Thymus (tissue), 11 donors: ENCODE measurements at regions not wholly inside any gene's neighbourhood (a gene's known extent, or its start where the extent isn't known, plus 50 kb on each side); places are given as distances from the start of the nearest gene placed in this dataset.

ENCODE experiments used
- DNase-seq, 9 donors: peaks; one replicate each; pipeline ENCODE4 v3.0.0-alpha.2; 2013; ENCODE audit warnings: low spot score in 9 of 9, low read depth in 6 of 9, missing footprints in 1 of 9
- H3K27ac ChIP-seq, 2 donors: one replicate each; pipeline ENCODE4 v1.5.1; 2013; ENCODE audit warnings: control low read depth in 1 of 2, low read depth in 1 of 2, low read length in 1 of 2, mild to moderate bottlenecking in 1 of 2, moderate library complexity in 1 of 2
- H3K27me3 ChIP-seq, 2 donors: one replicate each; pipeline ENCODE4 v1.5.1; 2013; ENCODE audit warnings: low read length in 1 of 2; ENCODE audit not compliant: control insufficient read depth in 2 of 2, insufficient read depth in 1 of 2
- H3K36me3 ChIP-seq, 2 donors: one replicate each; pipeline ENCODE4 v1.5.1; 2013; ENCODE audit warnings: low read length in 1 of 2, mild to moderate bottlenecking in 1 of 2, moderate library complexity in 1 of 2; ENCODE audit not compliant: control insufficient read depth in 2 of 2, insufficient read depth in 2 of 2
- H3K4me1 ChIP-seq, 2 donors: one replicate each; pipeline ENCODE4 v1.5.1; 2013; ENCODE audit warnings: low read length in 2 of 2; ENCODE audit not compliant: control insufficient read depth in 2 of 2, insufficient read depth in 2 of 2
- H3K4me3 ChIP-seq, 2 donors: one replicate each; pipeline ENCODE4 v1.5.1; 2013; ENCODE audit warnings: low read length in 2 of 2, control low read depth in 1 of 2, mild to moderate bottlenecking in 1 of 2
- H3K9me3 ChIP-seq, 2 donors: one replicate each; pipeline ENCODE4 v1.5.1; 2013; ENCODE audit warnings: low read length in 1 of 2, mild to moderate bottlenecking in 1 of 2; ENCODE audit not compliant: control insufficient read depth in 2 of 2, insufficient read depth in 1 of 2
- WGBS: extraction: QIAGEN DNeasy Blood & Tissue Kit; methylation state at CpG from one replicate; pipeline ENCODE4 v1.1.7; 2013; 5-methylcytosine and 5-hydroxymethylcytosine counted together
- donor health status: healthy.

- WGBS, result 95% methylated on average over 8 of the region's 8 CpGs
- no peaks in the 10 kb centered on the region for H3K36me3 ChIP-seq
These were observed 1496.4 kb downstream of the TBC1D22A start for GRCh38 chr22:48258811-48259210.

GRCh38 chr22:48258064-48258701 is 1495.7 kb downstream of the TBC1D22A start:
- DNase-seq, result peak in 1 of 9 donors; percentile 34
- Histone ChIP-seq H3K4me1 (peaks cover 8 to 25% of the 10 kb centered on the region in 2 donors), H3K4me3 (no peak overlapping the region), H3K27me3 (peaks cover 5 to 24% of the 10 kb centered on the region in 2 donors), H3K9me3 (no peaks in the 10 kb centered on the region), H3K27ac (no peak overlapping the region), H3K36me3 (no peaks in the 10 kb centered on the region)
- WGBS, result 72% methylated on average over 12 of the region's 12 CpGs

More at GRCh38 chr22:48258811-48259210, 1496.4 kb downstream of the TBC1D22A start:
- Histone ChIP-seq H3K27ac (no peak overlapping the region), H3K27me3 (peaks cover 5 to 20% of the 10 kb centered on the region in 2 donors), H3K4me1 (peaks cover 4 to 20% of the 10 kb centered on the region in 2 donors), H3K4me3 (no peak overlapping the region), H3K9me3 (no peaks in the 10 kb centered on the region)
- no peak for DNase-seq

- H3K27me3 ChIP-seq, result peaks cover 5 to 24% of the 10 kb centered on the region in 2 donors
- no peak overlapping the region for H3K27ac ChIP-seq
- no peaks in the 10 kb centered on the region for H3K36me3 ChIP-seq
- peaks cover 8 to 25% of the 10 kb centered on the region in 2 donors for H3K4me1 ChIP-seq
- 81% methylated on average over 7 of the region's 7 CpGs for WGBS
- no peaks in the 10 kb centered on the region for H3K9me3 ChIP-seq
- H3K4me3 ChIP-seq, result no peak overlapping the region
- DNase-seq, result no peak
These were observed 1495.2 kb downstream of the TBC1D22A start for GRCh38 chr22:48257685-48258055.

- no peak overlapping the region for H3K27ac ChIP-seq
These were observed 1494.6 kb downstream of the TBC1D22A start for GRCh38 chr22:48256776-48257684.

GRCh38 chr22:48256041-48256739 is 1493.7 kb downstream of the TBC1D22A start:
- WGBS, result 72% methylated on average over 17 of the region's 17 CpGs
- H3K27me3 ChIP-seq, result peaks cover 9 to 28% of the 10 kb centered on the region in 2 donors
- no peak overlapping the region for H3K4me3 ChIP-seq
- H3K9me3 ChIP-seq, result no peaks in the 10 kb centered on the region
- no peak overlapping the region for H3K27ac ChIP-seq
- no peaks in the 10 kb centered on the region for H3K36me3 ChIP-seq
- no peak for DNase-seq
- H3K4me1 ChIP-seq, result peaks cover 8 to 25% of the 10 kb centered on the region in 2 donors

More at GRCh38 chr22:48256776-48257684, 1494.6 kb downstream of the TBC1D22A start:
- no peaks in the 10 kb centered on the region for H3K36me3 ChIP-seq
- H3K27me3 ChIP-seq, result peaks cover 5 to 24% of the 10 kb centered on the region in 2 donors
- DNase-seq, result no peak
- no peak overlapping the region for H3K4me3 ChIP-seq
- no peaks in the 10 kb centered on the region for H3K9me3 ChIP-seq
- 91% methylated on average over 21 of the region's 21 CpGs for WGBS
- peaks cover 8 to 25% of the 10 kb centered on the region in 2 donors for H3K4me1 ChIP-seq

- no peaks in the 10 kb centered on the region for H3K36me3 ChIP-seq
- no peak for DNase-seq
- no peak overlapping the region for H3K27ac ChIP-seq
- 35% methylated on average over 13 of the region's 13 CpGs for WGBS
- H3K4me1 ChIP-seq, result peaks cover 8 to 25% of the 10 kb centered on the region in 2 donors
- no peak overlapping the region for H3K4me3 ChIP-seq
- H3K9me3 ChIP-seq, result no peaks in the 10 kb centered on the region
- peaks cover 11 to 40% of the 10 kb centered on the region in 2 donors for H3K27me3 ChIP-seq
These were observed 1491.9 kb downstream of the TBC1D22A start for GRCh38 chr22:48254311-48254873.

- no peaks in the 10 kb centered on the region for H3K36me3 ChIP-seq
- no peak overlapping the region for H3K27ac ChIP-seq
- 67% methylated on average over 6 of the region's 6 CpGs for WGBS
- H3K27me3 ChIP-seq, result peaks cover 11 to 43% of the 10 kb centered on the region in 2 donors
- no peak overlapping the region for H3K4me3 ChIP-seq
- peaks cover 8 to 25% of the 10 kb centered on the region in 2 donors for H3K4me1 ChIP-seq
- no peaks in the 10 kb centered on the region for H3K9me3 ChIP-seq
- DNase-seq, result no peak
These were observed 1491.1 kb downstream of the TBC1D22A start for GRCh38 chr22:48253573-48253972.

- 96% methylated on average over 13 of the region's 13 CpGs for WGBS
- no peak overlapping the region for H3K4me3 ChIP-seq
- peaks cover 8 to 22% of the 10 kb centered on the region in 2 donors for H3K4me1 ChIP-seq
- DNase-seq, result no peak
- H3K27me3 ChIP-seq, result peaks cover 11 to 43% of the 10 kb centered on the region in 2 donors
- H3K9me3 ChIP-seq, result no peaks in the 10 kb centered on the region
- H3K27ac ChIP-seq, result no peak overlapping the region
- no peaks in the 10 kb centered on the region for H3K36me3 ChIP-seq
These were observed 1490.7 kb downstream of the TBC1D22A start for GRCh38 chr22:48253136-48253535.
